NCI-H2029 treated with DMSO at 0.1 percent for 48 hours (cell line): ENCODE measurements at regions not wholly inside any gene's neighbourhood (a gene's known extent, or its start where the extent isn't known, plus 50 kb on each side); places are given as distances from the start of the nearest gene placed in this dataset.
"Not testable (repeated sequence)": the region's sequence is repeated elsewhere in the genome, so short reads cannot be mapped to it uniquely, and the experiment has no call there.

Experiments
- DNase-seq: peaks from one replicate; lab custom pipeline; 2025; lab: John Stamatoyannopoulos, UW

GRCh38 chr4:81816031-81816761 is 344.5 kb upstream of the RASGEF1B start:
- no peak for DNase-seq

GRCh38 chr4:81814987-81815541 is 343.4 kb upstream of the RASGEF1B start:
- DNase-seq, result no peak

GRCh38 chr4:81811562-81812293 is 340.0 kb upstream of the RASGEF1B start:
- no peak for DNase-seq

GRCh38 chr4:81808011-81808672 is 336.4 kb upstream of the RASGEF1B start:
- peak; percentile 85 for DNase-seq

DNA sequence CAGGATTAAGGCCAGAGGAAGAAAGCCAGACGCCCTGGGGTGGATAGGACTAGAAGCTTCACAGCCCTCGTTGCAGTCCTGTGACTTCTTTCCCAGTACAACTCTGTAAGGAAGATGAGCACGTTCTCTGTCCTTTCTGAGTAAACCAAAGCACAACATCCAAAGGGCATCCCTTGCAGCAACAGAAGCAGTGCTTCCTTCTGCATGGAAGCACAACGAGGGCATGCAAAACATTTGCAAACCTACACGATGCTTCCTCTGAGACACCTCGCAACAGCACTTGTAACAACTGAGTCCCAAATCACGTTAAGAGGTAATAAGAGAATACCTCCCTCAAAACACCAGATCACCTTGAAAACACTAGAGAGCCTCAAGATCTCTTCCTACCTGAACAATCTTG is 335.7 kb upstream of the RASGEF1B start:
- no peak for DNase-seq

DNA sequence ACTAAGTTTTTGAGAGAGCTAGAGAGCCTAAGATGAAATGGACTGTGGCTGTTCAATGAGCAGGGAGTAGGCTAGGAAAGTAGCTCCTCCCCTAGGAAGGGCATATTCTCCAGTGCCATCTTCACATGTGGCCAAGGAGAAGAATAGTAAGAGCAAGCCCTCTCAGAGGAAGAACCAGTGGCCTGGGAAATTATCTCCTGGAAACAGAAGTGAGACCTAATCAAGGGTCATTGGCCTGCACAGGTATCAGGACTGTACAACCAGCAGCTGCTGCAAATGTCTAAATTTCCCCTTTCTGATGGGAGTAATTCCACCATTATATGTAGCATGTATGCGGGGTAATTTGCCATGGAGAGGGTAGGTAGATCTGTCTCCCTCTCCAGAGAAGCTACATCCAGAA is 334.8 kb upstream of the RASGEF1B start:
- DNase-seq, result no peak

DNA sequence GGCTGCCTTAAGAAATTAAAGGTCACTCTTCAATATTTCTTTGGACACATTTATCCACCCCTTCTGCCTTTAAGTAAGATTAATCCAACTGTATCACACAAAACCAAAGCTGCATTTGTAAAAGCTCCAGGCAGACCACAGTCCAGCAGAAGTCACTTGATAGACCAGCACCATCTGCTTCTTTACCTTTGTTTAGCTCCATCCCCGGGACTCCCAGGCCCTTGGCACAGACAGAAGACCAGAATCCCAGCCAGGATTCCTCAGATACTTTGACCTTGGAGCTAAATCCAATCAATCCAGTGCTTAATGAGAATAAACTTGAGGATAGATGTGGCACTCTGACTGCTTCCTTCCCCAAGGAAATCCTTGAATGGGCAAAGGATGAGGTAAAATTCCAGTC is 333.1 kb upstream of the RASGEF1B start:
- DNase-seq, result no peak

GRCh38 chr4:81802285-81802846 is 330.7 kb upstream of the RASGEF1B start:
- DNase-seq, result no peak

DNA sequence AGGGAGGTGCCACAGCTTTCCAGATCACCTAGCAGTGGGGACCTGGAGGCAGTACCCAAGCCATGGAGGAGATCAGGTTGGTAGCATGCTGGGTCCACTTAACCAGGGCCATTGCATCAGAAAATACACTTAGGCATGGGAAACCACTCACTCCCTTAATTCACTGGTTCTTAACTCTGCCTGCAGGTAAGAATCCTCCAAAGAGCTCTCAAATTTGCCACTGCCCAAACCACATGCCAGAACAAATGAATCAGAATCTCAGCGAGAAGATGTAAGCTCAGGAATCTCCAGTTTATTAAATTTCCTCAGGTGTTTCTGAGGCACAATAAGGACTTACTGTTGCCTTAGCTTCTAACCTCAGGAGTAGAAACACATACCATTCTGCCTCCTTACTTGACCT is 327.7 kb upstream of the RASGEF1B start:
- DNase-seq, result no peak

GRCh38 chr4:81796790-81797528 is 325.3 kb upstream of the RASGEF1B start:
- no peak for DNase-seq

DNA sequence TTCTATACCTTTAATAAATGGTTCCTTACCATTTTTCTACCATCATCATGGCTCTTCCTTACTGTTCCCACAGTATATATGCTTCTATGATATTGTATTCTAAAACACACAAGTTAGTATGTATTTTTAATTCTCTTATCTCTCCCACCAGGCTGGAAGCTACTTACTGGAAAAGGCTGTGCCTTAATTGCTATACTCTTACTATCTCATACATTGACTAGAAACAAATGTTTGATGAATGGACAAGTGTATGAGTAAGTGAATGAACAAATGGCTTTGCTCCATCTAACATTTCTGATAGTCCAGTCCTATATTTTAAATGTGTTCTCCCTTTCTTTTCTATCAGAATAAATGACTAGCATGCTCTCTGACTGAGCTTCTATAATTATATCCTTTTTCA is 320.8 kb upstream of the RASGEF1B start:
- no peak for DNase-seq

GRCh38 chr4:81790477-81790876 is 318.8 kb upstream of the RASGEF1B start:
- DNase-seq, result no peak

DNA sequence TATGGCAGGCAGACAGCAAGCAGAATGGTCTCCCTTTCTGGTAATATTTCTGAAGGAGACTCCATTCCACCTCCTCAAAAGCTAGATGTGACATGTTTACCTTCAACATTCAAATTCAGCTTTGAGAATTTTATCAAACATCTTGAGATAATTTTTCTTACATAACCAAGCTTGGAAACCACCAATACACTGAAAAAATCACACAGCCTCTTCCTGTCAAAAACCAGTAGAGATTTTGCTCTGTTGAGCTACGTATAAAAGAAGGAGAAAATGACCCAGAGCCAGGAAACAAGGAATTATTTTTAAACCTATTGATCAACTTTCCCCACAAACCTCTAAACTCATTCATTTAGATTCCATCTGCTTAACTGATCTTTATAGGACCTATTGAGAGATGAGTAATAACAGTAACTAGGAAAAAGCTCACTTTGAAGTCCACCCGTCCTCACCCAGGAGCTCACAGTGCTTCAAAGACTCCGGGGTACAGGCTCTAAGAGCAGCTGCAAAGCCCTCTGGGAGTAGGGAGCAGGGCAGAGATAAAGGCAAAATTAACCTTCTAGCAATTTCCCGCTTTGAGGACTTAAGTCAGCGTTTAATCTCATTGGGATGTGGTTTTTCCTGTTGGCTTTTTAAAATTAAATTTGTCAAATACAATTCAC is 318.2 kb upstream of the RASGEF1B start:
- DNase-seq, result no peak

DNA sequence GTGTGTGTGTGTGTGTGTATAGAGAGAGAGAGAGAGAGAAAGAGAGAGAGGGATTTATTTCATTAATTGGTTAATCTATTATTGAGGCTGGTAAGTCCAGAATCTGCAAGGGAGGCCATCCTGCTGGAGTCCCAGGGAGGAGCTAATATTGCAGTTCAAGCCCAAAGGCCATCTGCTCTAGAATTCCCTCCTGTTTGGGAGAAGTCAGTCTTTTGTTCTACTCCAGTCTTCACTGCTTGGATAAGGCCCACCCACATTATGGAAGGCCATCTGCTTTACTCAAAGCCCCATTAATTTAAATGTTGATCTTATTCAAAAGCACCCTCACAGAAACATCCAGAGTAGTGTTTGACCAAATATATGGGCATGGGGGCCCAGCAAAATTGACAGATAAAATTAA is 317.5 kb upstream of the RASGEF1B start:
- no peak for DNase-seq

DNA sequence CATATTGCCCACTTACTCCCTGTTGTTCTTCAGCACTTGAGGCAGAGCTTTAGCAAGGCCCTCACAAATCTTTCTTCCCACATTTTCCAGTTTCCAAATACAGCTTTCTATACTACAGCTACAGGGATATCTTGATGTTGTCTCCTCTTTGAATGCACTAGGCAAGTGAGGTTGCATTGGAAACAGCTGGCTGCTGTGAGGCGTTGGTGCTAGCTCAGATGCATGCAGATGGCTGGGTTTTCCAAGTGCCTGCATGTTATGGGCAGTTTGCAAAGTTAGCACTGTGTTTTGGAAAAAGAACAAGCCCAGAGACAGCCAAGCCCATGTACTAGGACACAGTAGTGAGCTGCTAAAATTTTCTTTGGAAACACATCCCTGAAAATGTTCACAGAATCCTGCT is 315.1 kb upstream of the RASGEF1B start:
- DNase-seq, result no peak

GRCh38 chr4:81786063-81786763 is 314.5 kb upstream of the RASGEF1B start:
- DNase-seq, result peak; percentile 4

DNA sequence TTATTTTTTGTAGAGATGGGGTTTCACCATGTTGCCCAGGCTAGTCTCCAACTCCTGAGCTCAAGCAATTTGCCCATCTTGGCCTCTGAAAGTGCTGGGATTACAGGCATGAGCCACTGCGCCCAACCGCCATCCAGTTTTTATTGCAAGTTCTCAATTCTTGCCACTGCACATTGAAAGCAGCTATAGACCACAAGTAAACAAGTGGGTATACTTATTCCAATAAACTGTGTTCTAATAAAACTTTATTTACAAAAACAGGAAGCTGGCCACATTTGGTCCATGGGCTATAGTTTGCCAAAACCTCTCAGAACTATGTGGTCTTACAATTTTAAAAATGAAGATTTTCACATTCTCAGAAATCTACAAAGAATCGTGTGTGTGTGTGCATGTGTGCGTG is 313.6 kb upstream of the RASGEF1B start:
- no peak for DNase-seq

GRCh38 chr4:81783558-81783957 is 311.9 kb upstream of the RASGEF1B start:
- no peak for DNase-seq

DNA sequence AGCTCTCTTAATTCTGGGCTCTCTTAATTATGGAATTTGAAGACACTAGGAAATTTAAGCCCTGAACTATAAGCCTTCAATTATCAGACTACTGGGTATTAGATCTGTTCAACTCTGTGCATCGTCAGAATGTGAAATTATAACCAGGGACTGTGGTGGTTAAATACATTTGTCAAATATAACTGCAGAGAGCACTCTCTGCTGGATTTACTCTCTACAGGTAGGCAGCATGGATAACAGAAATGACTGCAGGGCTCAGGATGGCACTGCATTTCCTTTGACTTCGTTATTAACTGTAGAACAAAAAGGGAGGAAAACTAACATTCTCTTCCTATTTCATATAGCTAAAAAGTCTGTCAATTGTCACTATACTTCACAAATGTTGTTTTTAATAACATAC is 310.1 kb upstream of the RASGEF1B start:
- DNase-seq, result no peak

DNA sequence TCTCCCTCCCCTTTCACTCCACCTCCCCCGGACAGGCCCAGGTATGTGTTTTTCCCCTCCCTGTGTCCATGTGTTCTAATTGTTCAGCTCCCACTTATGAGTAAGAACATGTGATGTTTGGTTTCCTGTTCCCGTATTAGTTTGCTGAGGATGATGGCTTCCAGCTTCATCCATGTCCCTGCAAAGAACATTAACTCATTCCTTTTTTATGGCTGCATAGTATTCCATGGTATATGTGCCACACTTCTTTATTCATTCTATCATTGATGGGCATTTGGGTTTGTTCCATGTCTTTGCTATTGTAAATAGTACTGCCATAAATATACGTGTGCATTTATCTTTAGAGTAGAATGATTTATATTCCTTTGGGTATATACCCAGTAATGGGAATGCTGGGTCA is 306.0 kb upstream of the RASGEF1B start:
- DNase-seq, result not testable (repeated sequence)

DNA sequence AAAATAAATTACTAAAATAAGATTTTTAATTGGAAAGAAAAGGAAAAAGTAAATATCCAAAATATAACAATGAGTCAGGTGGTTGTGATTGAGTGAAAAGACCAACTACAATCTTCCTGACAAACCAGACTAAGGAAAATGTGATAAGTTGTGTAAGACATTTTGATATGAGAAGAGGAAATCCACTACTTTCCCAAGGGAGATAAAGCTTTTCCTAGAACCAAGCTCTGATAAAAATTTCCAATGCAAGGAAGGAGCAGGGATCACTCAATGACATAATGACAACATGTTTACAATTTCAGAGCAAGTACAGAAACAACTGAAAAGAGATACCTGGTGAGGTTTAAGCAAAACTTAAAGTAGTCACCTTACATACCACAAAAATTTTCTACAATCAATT is 305.1 kb upstream of the RASGEF1B start:
- DNase-seq, result no peak
